Fibroblast of the aortic adventitia (primary cell): ENCODE measurements at regions not wholly inside any gene's neighbourhood (a gene's known extent, or its start where the extent isn't known, plus 50 kb on each side); places are given as distances from the start of the nearest gene placed in this dataset.

Source experiments
- DNase-seq: peaks from one replicate; pipeline ENCODE4 v3.0.0-alpha.2; 2010; ENCODE audit warnings: low read depth
- H3K4me3 ChIP-seq: 2 replicates; pipeline ENCODE4 v1.5.1; 2011; ENCODE audit warnings: low read depth, mild to moderate bottlenecking, control low read depth, low read length, moderate library complexity
- TF ChIP-seq, protein P1 (sequence below): IDR thresholded peaks from 2 replicates; pipeline ENCODE4 v1.5.1; 2011; ENCODE audit warnings: mild to moderate bottlenecking, low read length, control low read depth, inconsistent platforms; ENCODE audit not compliant: insufficient read depth

GRCh38 chr10:108662975-108663374 is 1260.3 kb downstream of the XPNPEP1 start:
- TF ChIP-seq, protein P1, sequence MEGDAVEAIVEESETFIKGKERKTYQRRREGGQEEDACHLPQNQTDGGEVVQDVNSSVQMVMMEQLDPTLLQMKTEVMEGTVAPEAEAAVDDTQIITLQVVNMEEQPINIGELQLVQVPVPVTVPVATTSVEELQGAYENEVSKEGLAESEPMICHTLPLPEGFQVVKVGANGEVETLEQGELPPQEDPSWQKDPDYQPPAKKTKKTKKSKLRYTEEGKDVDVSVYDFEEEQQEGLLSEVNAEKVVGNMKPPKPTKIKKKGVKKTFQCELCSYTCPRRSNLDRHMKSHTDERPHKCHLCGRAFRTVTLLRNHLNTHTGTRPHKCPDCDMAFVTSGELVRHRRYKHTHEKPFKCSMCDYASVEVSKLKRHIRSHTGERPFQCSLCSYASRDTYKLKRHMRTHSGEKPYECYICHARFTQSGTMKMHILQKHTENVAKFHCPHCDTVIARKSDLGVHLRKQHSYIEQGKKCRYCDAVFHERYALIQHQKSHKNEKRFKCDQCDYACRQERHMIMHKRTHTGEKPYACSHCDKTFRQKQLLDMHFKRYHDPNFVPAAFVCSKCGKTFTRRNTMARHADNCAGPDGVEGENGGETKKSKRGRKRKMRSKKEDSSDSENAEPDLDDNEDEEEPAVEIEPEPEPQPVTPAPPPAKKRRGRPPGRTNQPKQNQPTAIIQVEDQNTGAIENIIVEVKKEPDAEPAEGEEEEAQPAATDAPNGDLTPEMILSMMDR: no peak
- no peak for DNase-seq
- H3K4me3 ChIP-seq: no peak overlapping the region

- no peak for DNase-seq
- TF ChIP-seq, protein P1: no peak
Measured at GRCh38 chr10:108655057-108655456, 1268.3 kb downstream of the XPNPEP1 start.

DNA sequence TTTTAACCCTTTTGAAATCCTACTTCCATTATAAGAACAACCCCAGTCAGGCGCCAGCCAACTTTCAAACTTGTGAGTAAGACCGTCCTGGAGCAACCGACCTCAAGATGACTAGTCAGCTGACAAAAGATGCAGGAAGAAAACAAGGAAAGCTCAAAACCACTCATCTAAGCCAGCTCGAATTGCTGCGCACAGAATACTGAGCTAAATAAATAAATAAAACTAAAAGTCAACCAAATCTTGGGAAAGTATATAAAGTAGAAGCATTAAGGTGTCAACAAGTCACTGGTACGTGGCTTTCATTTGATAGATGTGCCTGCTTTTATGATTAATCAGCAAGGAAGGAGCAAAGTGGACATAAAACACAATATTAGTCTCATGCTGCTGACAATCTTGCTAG is 1269.8 kb downstream of the XPNPEP1 start:
- TF ChIP-seq, protein P1: no peak
- no peak for DNase-seq
- H3K4me3 ChIP-seq: no peak overlapping the region

More at GRCh38 chr10:108655057-108655456, 1268.3 kb downstream of the XPNPEP1 start:
- H3K4me3 ChIP-seq: no peak overlapping the region

DNA sequence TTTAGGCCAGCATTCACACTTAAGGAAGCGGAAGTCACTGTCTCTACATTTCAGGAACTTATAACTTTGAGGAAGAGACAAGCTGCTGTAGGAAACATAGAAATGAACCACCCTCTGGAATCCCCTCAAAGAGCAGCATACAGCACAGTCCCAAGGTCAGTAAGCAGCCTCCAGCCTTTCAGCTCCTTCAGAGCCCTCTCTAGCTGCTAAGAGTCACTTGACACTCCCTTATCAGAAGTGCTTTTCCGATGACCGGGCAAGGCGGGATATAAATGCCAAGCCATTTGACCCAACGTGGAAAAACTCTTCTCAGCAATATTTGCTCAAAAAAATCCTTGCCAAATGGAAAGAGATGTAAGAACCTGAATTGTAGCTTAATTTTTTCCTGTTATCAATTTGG is 1284.3 kb downstream of the XPNPEP1 start:
- TF ChIP-seq, protein P1: no peak
- peak; percentile 17 for DNase-seq
- H3K4me3 ChIP-seq: no peak overlapping the region

- H3K4me3 ChIP-seq: no peak overlapping the region
- DNase-seq: no peak
- TF ChIP-seq, protein P1: no peak
Measured at GRCh38 chr10:108638225-108638624, 1285.1 kb downstream of the XPNPEP1 start.

DNA sequence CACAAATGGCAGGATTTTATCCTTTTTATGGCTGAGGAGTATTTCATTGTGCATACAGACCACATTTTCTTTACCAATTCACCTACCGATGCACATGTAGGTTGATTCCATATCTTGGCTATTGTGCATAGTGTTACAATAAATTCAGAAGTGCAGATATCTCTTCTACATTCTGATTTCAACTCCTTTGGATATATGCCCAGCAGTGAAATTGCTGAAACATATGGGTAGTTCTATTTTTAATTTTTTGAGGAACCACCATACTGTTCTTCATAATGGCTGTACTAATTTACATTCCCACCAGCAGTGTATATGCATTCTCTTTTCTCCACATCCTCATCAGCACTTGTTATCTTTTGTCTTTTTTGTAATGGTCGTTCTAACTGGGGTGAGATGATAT is 1290.3 kb downstream of the XPNPEP1 start:
- DNase-seq: no peak
- no peak overlapping the region for H3K4me3 ChIP-seq
- TF ChIP-seq, protein P1: no peak

DNA sequence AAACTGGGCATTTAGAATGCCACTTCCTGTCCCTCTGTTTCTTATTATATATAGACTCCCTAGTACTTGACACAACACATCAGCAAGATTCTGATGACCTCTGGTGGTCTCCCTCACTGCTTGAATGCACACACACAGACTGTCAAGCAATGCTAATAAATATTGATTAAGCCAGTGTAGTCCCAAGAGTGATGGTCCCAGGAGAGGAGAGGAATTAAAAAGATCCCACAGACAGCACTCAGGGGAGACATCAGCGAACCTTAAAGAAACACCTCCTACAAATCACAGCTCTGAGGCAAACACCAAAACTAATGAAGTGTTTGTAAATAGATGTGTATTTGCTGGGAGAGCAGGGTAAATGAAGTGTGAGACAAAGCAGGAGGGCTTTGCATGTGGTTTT is 1291.2 kb downstream of the XPNPEP1 start:
- DNase-seq: no peak
- TF ChIP-seq, protein P1: no peak

More for the DNA sequence above, 1291.2 kb downstream of the XPNPEP1 start:
- no peak overlapping the region for H3K4me3 ChIP-seq
